B cell (primary cell): ENCODE measurements at regions not wholly inside any gene's neighbourhood (a gene's known extent, or its start where the extent isn't known, plus 50 kb on each side); places are given as distances from the start of the nearest gene placed in this dataset.

Experiments
- CTCF ChIP-seq: fragments of 200-600 bp; IDR thresholded peaks from one replicate; pipeline ENCODE4 v1.8.0; 2022; ENCODE audit warnings: antibody characterized with exemption, mild to moderate bottlenecking
- EZH2 ChIP-seq: IDR thresholded peaks from 2 replicates; pipeline ENCODE4 v1.6.1; 2012; ENCODE audit warnings: borderline replicate concordance, low read depth, mild to moderate bottlenecking, moderate library complexity, low read length; ENCODE audit not compliant: insufficient read depth, poor library complexity, severe bottlenecking

- TF ChIP-seq CTCF (no peak), EZH2 (no peak)
These were observed 76.5 kb downstream of the ZNF726 start for GRCh38 chr19:23991170-23991569.
